GM18951 (cell line): ENCODE measurements at regions not wholly inside any gene's neighbourhood (a gene's known extent, or its start where the extent isn't known, plus 50 kb on each side); places are given as distances from the start of the nearest gene placed in this dataset.

ENCODE experiments used
- POLR2A ChIP-seq: IDR thresholded peaks from 4 replicates; pipeline ENCODE4 v1.6.1; 2011; ENCODE audit warnings: mild to moderate bottlenecking; ENCODE audit not compliant: insufficient read length, insufficient read depth; ENCODE audit errors: extremely low read depth
- in situ Hi-C: fragments of 300-500 bp; cut with MboI; formaldehyde crosslinking; loops from one replicate; pipeline ENCODE4 v1.12.0; 2022; ENCODE audit warnings: low sequenced_read_pairs, mixed read lengths, inconsistent platforms; ENCODE audit not compliant: unreplicated experiment

DNA sequence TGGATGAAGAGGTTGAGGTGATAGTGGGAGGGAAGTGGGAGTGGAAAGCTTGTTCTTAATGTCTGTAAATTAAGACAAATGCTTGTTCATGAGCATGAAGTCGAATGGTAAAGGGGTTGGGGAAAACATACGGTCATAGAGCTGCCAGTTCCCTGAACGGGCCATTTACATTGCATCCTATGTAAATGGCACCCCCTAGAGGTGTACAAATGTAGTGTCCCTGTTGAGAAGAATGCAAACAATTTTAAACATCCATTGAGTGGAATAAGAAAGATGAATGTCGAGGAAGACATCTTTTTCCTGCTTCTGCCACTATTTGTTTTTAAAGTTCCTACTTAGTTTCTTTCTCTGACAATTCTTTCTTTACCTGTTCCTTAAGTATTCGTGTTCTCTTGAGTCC, 155.7 kb downstream of the RDH14 start:
- in situ Hi-C loops, result no loop called here
- no peak for TF ChIP-seq POLR2A

DNA sequence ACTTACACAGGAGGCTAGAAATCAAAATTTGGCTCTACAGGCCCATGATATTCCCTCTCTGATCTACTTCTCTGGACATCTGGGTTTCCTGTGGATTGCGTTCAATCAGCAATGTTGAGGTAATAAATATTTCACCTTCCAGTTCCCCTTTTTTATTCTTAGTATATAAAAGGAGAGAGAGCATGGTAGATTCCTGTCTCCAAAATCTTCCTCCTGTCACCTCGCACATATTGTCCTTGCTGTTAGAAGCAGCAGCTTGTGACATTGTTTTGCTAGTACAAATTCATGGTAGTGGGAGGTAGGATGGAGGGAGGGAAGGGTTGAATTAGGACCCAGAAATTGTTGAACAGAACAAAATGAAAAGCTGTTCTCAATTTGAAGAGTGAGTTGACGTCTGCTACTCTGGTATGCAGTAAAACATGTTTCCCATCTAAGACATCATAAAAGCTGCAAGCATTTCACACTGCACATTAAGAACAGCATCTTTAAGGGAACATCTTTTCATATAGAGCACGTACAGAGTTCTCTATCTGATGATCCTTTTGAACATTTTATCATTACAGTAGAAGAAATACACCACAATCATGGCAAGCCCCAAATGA, 156.4 kb downstream of the RDH14 start:
- in situ Hi-C loops, result no loop called here
- no peak for TF ChIP-seq POLR2A

DNA sequence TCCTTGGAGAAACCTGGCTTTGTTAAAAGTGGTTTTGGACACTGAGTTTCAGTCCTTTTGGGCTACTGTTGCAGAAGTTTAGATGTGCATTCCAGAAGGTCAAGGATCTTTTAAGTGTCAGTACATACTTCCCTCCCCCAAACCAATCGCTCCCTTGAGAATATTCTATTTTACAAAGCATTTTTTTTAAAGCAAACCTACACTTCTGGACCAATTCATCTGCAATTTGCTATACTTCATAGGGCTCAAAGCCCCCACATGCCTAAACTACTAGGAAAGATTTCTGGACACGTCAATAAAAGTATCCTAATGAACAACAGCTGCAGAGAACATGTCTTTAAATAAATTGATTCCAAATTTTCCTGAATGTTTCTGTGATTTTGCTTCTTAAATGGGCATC, 157.6 kb downstream of the RDH14 start:
- in situ Hi-C loops, result no loop called here
- no peak for TF ChIP-seq POLR2A

GRCh38 chr2:18401471-18401870, 159.0 kb downstream of the RDH14 start:
- no peak for TF ChIP-seq POLR2A
- in situ Hi-C loops, result no loop called here

DNA sequence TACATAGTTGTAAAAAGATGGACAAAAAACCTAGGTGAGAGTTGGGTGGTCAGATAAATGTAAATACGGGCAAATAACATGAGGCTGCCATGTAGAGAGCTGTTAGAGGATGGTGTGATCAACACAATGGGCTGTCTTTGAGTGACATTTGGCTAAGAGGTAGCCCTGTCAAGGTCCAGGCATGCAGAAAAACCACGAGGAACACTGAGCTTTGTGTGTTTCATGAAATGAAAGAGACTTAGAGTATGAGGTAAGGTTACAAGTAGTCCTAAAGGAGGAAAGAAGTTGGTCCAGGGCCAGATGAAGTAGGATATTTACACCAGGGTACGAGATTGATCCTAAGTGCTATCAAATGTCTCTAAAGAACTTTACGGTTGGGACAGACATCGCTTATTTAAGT, 160.9 kb downstream of the RDH14 start:
- in situ Hi-C loops, result no loop called here
- TF ChIP-seq POLR2A, result no peak

DNA sequence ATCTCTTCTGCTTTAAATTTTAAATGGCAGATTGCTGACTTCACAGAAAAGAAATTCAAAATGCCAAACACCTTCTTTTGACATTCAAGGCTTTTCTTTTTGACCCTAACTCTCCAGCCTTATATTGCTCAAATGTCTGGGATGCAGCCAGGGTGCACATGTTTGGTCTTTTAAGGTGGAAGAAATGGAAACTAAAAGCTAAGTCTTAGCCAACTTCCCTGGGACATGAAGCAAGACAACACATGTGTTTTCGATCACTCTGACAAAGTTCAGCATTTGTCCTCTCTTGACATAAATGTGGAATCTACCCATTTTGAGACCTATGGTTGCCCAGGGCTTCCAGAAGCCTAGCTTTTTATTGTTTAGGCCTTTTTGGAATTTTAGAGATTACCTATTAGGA, 161.6 kb downstream of the RDH14 start:
- in situ Hi-C loops, result no loop called here

GRCh38 chr2:18396329-18397010, 164.0 kb downstream of the RDH14 start:
- in situ Hi-C loops, result no loop called here

More for the DNA sequence above, 161.6 kb downstream of the RDH14 start:
- no peak for TF ChIP-seq POLR2A

DNA sequence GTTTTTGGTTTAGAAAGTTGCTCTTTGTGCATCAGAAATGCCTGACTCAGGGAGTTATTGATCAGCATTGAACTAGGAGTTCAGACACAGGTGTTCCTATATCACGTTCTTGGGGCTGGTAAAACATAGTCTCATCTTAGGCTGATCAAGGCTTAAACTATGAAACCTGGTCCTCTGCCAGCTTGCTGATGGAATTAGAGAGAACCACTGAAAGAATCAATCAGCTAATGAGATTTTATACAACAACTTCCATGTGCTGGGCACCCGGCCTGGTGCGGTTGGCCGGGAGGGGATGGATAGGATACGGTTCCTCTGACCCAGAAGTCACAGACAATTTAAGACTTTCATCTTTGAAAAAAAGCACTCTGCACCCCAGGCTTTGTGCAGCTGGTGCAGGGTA, 164.9 kb downstream of the RDH14 start:
- in situ Hi-C loops, result no loop called here
- TF ChIP-seq POLR2A, result no peak

More at GRCh38 chr2:18396329-18397010, 164.0 kb downstream of the RDH14 start:
- TF ChIP-seq POLR2A, result no peak

- in situ Hi-C loops, result no loop called here
- TF ChIP-seq POLR2A, result no peak
Measured at GRCh38 chr2:18387441-18388206, 172.8 kb downstream of the RDH14 start.

GRCh38 chr2:18384242-18384641, 176.2 kb downstream of the RDH14 start:
- TF ChIP-seq POLR2A, result no peak
- in situ Hi-C loops, result no loop called here

DNA sequence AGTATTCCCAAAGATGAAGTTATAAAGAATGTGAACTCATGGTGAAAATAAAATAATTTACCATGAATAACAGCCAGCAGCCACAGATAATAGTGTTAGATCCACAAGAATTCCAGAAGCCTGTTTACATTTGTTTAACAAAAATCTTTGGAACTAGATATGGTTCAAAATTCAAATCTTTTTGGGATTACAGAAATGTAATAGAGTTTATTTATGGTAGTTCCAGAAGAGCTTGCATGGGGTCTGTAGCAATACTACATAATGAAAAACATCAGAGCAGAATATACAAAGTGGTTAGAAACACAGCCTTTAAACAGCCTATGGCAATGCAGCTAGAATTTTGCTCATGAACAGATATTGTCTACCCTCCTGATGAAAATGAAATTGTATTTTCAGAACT, 179.1 kb downstream of the RDH14 start:
- in situ Hi-C loops, result no loop called here
- no peak for TF ChIP-seq POLR2A

DNA sequence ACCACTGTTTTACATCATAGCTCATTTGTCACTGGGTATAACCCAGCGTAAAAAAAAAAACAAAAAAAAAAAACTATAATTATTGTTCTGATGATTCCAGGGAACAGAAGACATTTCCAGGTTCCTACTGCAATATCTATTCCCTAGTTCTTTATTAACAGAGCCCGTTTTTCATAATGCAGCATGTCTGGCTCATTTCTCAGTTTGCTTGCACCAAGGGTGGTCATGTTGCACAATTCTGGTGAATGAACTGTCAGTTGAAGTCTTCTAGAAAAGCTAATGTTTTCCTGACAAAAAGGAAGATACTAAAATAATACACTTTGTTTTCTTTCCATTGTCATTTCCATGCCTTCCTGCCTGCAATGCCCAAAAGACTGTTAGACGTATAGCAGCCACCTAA, 180.1 kb downstream of the RDH14 start:
- in situ Hi-C loops, result no loop called here
- TF ChIP-seq POLR2A, result no peak

- TF ChIP-seq POLR2A, result no peak
- in situ Hi-C loops, result no loop called here
Measured at GRCh38 chr2:18379870-18380269, 180.6 kb downstream of the RDH14 start.
